Ovary (tissue), 7 donors: ENCODE measurements at regions not wholly inside any gene's neighbourhood (a gene's known extent, or its start where the extent isn't known, plus 50 kb on each side); places are given as distances from the start of the nearest gene placed in this dataset.

Source experiments
- DNase-seq, 5 donors: peaks; one replicate each; pipeline ENCODE4 v3.0.0-alpha.2; 2019 to 2020
- H3K27ac ChIP-seq, 2 donors: fragments of 200-600 bp; one replicate each; pipeline versions ENCODE4 v1.5.1 to v1.8.0; 2019 to 2022
- H3K27me3 ChIP-seq: fragments of 200-600 bp; one replicate; pipeline ENCODE4 v1.8.0; 2022
- H3K36me3 ChIP-seq: fragments of 200-600 bp; sonication (generic); one replicate; pipeline ENCODE4 v1.5.1; 2019
- H3K4me1 ChIP-seq: one replicate; pipeline ENCODE4 v1.8.1; 2013; ENCODE audit warnings: mild to moderate bottlenecking, moderate library complexity; ENCODE audit not compliant: insufficient read depth
- H3K4me3 ChIP-seq: fragments of 200-600 bp; sonication (generic); one replicate; pipeline ENCODE4 v1.5.1; 2017
- H3K9me3 ChIP-seq, 2 donors: fragments of 200-600 bp in 1 of 2; sonication (generic) in 1 of 2; one replicate each; pipeline versions ENCODE4 v1.5.1 to v1.8.1; 2013 to 2019; ENCODE audit warnings: mild to moderate bottlenecking in 1 of 2, moderate library complexity in 1 of 2
- EP300 ChIP-seq: sonication (generic); formaldehyde crosslinking; IDR thresholded peaks from one replicate; pipeline ENCODE4 v1.6.1; 2017; ENCODE audit warnings: antibody characterized with exemption
- POLR2A ChIP-seq: fragments of 450-650 bp; IDR thresholded peaks from one replicate; pipeline ENCODE4 v1.6.1; 2017; ENCODE audit warnings: antibody characterized with exemption, mild to moderate bottlenecking, moderate library complexity
- WGBS, 3 donors: extraction: QIAGEN DNeasy Blood & Tissue Kit in 1 of 3; methylation state at CpG; one replicate each; pipeline versions ENCODE4 v1.1.5 to v1.1.7; 2013 to 2017; 5-methylcytosine and 5-hydroxymethylcytosine counted together
- intact Hi-C, 4 donors: fragments of 100-400 bp; cut with DNase I; formaldehyde crosslinking; loops; one replicate each; pipeline versions ENCODE4 v1.11.0 to v1.15.1; 2022 to 2023
- TF ChIP-seq, protein P1 (sequence below), 3 donors: fragments of 450-650 bp in 2 of 3; fragments of 200-600 bp in 1 of 3; IDR thresholded peaks; one replicate each; pipeline versions ENCODE4 v1.5.1 to v1.8.0; 2016 to 2022; ENCODE audit warnings: antibody characterized with exemption in 3 of 3, mild to moderate bottlenecking in 1 of 3
- donor health status: DM: no; HTN: no; CAD: no; lungs with moderate emphysema.
- donor health status: DM: no; HTN: no; CAD: no.
- donor health status: Bipolar disorder and iron deficiency.
- donor health status: DM: no; HTN: no; CAD: no.
- donor health status: DM: yes; HTN: yes; CAD: no.

DNA sequence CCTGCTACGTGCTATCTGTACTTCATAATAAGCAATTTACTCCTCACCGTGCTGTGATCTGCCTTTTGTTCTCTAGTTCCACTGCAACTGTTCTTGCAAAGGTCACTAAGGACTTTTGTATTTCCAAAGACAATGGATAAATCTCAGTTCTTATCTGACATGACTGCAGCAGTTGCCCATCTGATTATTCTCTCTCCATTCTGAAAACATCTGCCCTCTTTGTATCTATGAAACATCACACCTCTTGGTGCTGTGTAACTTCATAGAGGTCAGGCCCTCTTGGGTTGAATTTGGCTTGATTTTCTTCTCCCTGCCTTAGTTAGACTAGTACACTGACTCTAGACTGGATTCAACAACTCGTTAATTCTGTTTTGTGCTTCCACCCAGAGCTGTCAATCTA is 319.6 kb downstream of the BTG1 start:
- H3K36me3 ChIP-seq, result no peaks in the 10 kb centered on the region
- H3K4me3 ChIP-seq, result no peak overlapping the region
- TF ChIP-seq EP300 (no peak), POLR2A (no peak)
- TF ChIP-seq, protein P1, sequence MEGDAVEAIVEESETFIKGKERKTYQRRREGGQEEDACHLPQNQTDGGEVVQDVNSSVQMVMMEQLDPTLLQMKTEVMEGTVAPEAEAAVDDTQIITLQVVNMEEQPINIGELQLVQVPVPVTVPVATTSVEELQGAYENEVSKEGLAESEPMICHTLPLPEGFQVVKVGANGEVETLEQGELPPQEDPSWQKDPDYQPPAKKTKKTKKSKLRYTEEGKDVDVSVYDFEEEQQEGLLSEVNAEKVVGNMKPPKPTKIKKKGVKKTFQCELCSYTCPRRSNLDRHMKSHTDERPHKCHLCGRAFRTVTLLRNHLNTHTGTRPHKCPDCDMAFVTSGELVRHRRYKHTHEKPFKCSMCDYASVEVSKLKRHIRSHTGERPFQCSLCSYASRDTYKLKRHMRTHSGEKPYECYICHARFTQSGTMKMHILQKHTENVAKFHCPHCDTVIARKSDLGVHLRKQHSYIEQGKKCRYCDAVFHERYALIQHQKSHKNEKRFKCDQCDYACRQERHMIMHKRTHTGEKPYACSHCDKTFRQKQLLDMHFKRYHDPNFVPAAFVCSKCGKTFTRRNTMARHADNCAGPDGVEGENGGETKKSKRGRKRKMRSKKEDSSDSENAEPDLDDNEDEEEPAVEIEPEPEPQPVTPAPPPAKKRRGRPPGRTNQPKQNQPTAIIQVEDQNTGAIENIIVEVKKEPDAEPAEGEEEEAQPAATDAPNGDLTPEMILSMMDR (IDR thresholded peaks at IDR 0.05), result no peak
- no peak for DNase-seq
- WGBS, 3 donors, result 56 to 72% (median 70%) methylated on average over 3 of the region's 3 CpGs
- H3K9me3 ChIP-seq, result no peaks in the 10 kb centered on the region
- H3K4me1 ChIP-seq, result no peaks in the 10 kb centered on the region
- H3K27ac ChIP-seq, result no peak overlapping the region
- intact Hi-C loops, result loop anchor here in 1 of 4 donors (5.0 kb wide), 1 partner anchor 1869 kb away; no protein-coding TSS in a partner anchor
- no peaks in the 10 kb centered on the region for H3K27me3 ChIP-seq

DNA sequence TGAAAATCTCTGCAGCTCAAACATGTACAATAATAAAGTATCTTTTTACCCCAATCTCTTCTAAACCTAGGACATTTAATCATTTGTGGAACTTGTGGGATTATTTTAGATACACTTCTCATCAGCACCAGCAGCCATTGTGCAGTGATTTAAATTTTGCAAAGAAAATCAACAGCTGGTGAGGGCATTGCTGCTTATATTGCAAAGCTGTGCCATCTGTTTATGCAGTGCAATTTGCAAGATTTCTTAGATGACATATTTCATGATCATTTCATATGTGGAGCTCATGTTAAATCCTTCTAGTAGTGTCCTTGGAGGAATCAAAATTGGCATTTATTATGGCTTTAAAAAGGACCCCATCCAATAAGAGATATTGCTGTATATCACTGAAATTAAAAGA is 320.7 kb downstream of the BTG1 start:
- Histone ChIP-seq H3K27me3 (no peaks in the 10 kb centered on the region), H3K36me3 (no peaks in the 10 kb centered on the region), H3K27ac (no peak overlapping the region), H3K9me3 (no peaks in the 10 kb centered on the region), H3K4me1 (no peaks in the 10 kb centered on the region), H3K4me3 (no peak overlapping the region)
- DNase-seq, result no peak
- TF ChIP-seq EP300, result no peak
- TF ChIP-seq POLR2A, result no peak
- TF ChIP-seq, protein P1 (IDR thresholded peaks at IDR 0.05), result no peak
- intact Hi-C loops, result loop anchor here in 1 of 4 donors (5.0 kb wide), 1 partner anchor 1868 kb away; no protein-coding TSS in a partner anchor

DNA sequence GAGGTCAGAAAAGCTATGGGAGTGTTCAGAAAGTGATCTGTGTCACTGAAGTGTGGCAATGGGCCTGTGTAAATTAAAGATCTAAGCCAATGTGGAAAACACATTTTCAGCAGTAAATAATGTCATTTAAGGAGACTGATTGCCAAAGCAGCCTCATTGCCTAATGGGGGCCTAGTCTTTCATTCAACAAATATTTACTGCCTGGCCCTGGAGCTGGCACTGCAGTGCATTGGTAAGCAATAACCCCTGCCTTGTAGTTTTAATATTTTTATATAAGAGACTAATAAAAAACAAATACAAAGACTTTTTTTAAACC is 326.6 kb downstream of the BTG1 start:
- no peak for DNase-seq
- no peak for TF ChIP-seq POLR2A
- TF ChIP-seq EP300, result no peak
- Histone ChIP-seq H3K4me3 (no peak overlapping the region), H3K4me1 (no peaks in the 10 kb centered on the region), H3K36me3 (no peaks in the 10 kb centered on the region), H3K9me3 (no peaks in the 10 kb centered on the region), H3K27ac (no peak overlapping the region), H3K27me3 (no peaks in the 10 kb centered on the region)
- intact Hi-C loops, result loop anchor here in 2 of 4 donors (10.0 kb wide), 1 partner anchor 326 kb away; the partner anchor contains the start of gene BTG1 (in 2 of the 2)

DNA sequence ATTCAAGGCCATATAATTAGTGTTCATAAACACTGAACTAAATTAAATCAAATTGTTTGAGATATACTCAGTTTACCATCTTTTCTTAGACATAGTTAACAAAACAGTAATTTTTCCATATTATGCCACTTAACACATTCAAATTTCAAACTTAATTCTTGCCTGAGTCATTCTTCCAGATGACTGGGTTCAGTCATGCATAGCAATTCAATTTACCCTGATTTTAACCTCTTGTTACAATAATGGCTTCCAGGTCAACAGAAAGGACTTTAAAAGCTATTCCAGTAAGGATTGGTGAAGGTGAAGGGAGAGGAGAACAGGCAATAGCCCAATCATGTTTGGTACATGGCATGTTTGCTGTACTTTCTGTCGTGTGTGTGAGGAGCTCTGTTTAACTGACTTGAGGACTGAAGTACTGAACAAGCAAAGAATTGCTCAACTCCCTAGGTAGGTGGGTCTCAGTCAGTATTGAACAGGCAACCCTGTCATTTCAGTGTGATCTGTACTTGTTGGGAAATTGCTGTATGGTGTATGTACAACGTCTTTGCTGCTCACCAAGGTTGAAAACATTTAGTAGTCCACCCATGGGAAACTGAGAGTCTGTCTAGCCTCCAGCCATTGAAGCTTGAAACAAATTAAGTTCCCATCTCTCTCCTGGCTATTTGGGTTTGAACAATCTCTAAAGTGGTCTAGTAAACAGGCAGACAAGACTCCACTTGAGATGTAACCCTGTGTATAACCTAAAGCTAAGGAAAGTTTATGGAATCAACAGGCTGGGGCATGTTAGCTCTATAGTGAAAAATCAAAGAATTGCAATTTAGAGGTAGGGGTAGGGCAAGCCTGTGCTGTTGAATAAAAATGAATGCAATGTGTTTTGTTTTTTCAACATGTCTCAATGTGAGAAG is 327.2 kb downstream of the BTG1 start:
- no peaks in the 10 kb centered on the region for H3K36me3 ChIP-seq
- TF ChIP-seq POLR2A, result no peak
- TF ChIP-seq, protein P1 (IDR thresholded peaks at IDR 0.05), result no peak
- TF ChIP-seq EP300, result no peak
- no peaks in the 10 kb centered on the region for H3K4me1 ChIP-seq
- 91 to 95% (median 92%) methylated on average over 2 of the region's 2 CpGs for whole genome bisulfite sequencing, 3 donors
- no peaks in the 10 kb centered on the region for H3K27me3 ChIP-seq
- H3K4me3 ChIP-seq, result no peak overlapping the region
- H3K27ac ChIP-seq, result no peak overlapping the region
- no peaks in the 10 kb centered on the region for H3K9me3 ChIP-seq
- intact Hi-C loops, result loop anchor here in 2 of 4 donors (10.0 kb wide), 1 partner anchor 326 kb away; the partner anchor contains the start of gene BTG1 (in 2 of the 2)
- no peak for DNase-seq

DNA sequence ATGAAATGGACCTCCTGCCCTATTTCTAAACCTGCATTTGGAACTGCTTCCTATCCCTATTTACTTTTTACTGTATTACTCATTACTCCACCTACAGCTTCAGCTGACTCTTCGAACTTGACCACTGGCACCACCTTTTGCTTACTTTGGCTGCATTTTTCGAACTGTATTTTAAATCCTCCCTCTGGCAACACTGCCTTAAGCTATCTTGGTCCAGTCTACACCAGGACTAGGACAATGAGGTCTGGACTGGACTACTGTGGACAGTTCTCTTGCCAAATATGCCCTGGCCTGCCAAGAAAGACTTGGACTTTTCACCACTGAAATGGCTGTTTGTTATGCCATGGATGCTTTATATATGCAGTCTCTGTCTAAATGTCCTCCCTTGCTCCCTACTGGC is 328.1 kb downstream of the BTG1 start:
- intact Hi-C loops, result loop anchor here in 2 of 4 donors (10.0 kb wide), 1 partner anchor 327 kb away; the partner anchor contains the start of gene BTG1 (in 2 of the 2)
- H3K4me1 ChIP-seq, result no peaks in the 10 kb centered on the region
- TF ChIP-seq EP300, result no peak

More for the DNA sequence above, 328.1 kb downstream of the BTG1 start:
- no peaks in the 10 kb centered on the region for H3K36me3 ChIP-seq
- no peak overlapping the region for H3K27ac ChIP-seq
- no peaks in the 10 kb centered on the region for H3K9me3 ChIP-seq
- no peak for DNase-seq
- 58 to 63% (median 59%) methylated on average over 2 of the region's 2 CpGs for WGBS, 3 donors
- no peaks in the 10 kb centered on the region for H3K27me3 ChIP-seq
- no peak overlapping the region for H3K4me3 ChIP-seq
